Gastrocnemius medialis (tissue), 4 donors: ENCODE measurements at regions not wholly inside any gene's neighbourhood (a gene's known extent, or its start where the extent isn't known, plus 50 kb on each side); places are given as distances from the start of the nearest gene placed in this dataset.

Source experiments
- ATAC-seq, 2 donors: fragments of 150-250 bp; one replicate each; pipeline ENCODE4 v1.9.1; 2016
- DNase-seq, 2 donors: peaks; one replicate each; pipeline ENCODE4 v3.0.0-alpha.2; 2019
- H3K27ac ChIP-seq, 4 donors: fragments of 200-600 bp; sonication (generic); 1 replicate in 1 of 4; 2 replicates in 3 of 4; pipeline ENCODE4 v1.5.1; 2016 to 2018; ENCODE audit warnings: mild to moderate bottlenecking in 2 of 4, moderate library complexity in 1 of 4
- H3K27me3 ChIP-seq, 3 donors: fragments of 200-600 bp; sonication (generic) in 2 of 3; 1 replicate in 1 of 3; 2 replicates in 2 of 3; pipeline versions ENCODE4 v1.5.1 to v1.6.0; 2016 to 2019; ENCODE audit warnings: mild to moderate bottlenecking in 1 of 3, moderate library complexity in 1 of 3
- H3K36me3 ChIP-seq, 2 donors: fragments of 200-600 bp; sonication (generic) in 1 of 2; one replicate each; pipeline ENCODE4 v1.5.1; 2017 to 2018
- H3K4me1 ChIP-seq, 2 donors: fragments of 200-600 bp; sonication (generic) in 1 of 2; one replicate each; pipeline ENCODE4 v1.5.1; 2016 to 2017; ENCODE audit warnings: mild to moderate bottlenecking in 2 of 2
- H3K4me3 ChIP-seq, 4 donors: fragments of 200-600 bp; sonication (generic) in 3 of 4; 1 replicate in 1 of 4; 2 replicates in 3 of 4; pipeline ENCODE4 v1.5.1; 2016 to 2019; ENCODE audit warnings: mild to moderate bottlenecking in 2 of 4
- H3K9me3 ChIP-seq, 3 donors: fragments of 200-600 bp; sonication (generic) in 2 of 3; 1 replicate in 1 of 3; 2 replicates in 2 of 3; pipeline ENCODE4 v1.5.1; 2016 to 2019
- CTCF ChIP-seq, 5 experiments: fragments of 450-650 bp in 3 of 5; fragments of 200-600 bp in 2 of 5; sonication (generic) in 2 of 5; IDR thresholded peaks in 4 of 5; conservative IDR thresholded peaks in 1 of 5; 1 replicate in 4 of 5; 2 replicates in 1 of 5; pipeline ENCODE4 v1.5.1; 2016 to 2019; ENCODE audit warnings: antibody characterized with exemption in 5 of 5, mild to moderate bottlenecking in 3 of 5, moderate library complexity in 3 of 5
- POLR2A ChIP-seq, 2 donors: fragments of 450-650 bp; IDR thresholded peaks; one replicate each; pipeline ENCODE4 v1.6.1; 2017; ENCODE audit warnings: antibody characterized with exemption in 2 of 2, mild to moderate bottlenecking in 2 of 2, moderate library complexity in 2 of 2
- in situ Hi-C, 4 donors: fragments of 200-750 bp; cut with MboI; loops; one replicate each; pipeline versions ENCODE4 v1.15.0 to v1.8.0; 2017; ENCODE audit warnings: low sequenced_read_pairs in 4 of 4
- intact Hi-C: fragments of 100-400 bp; cut with DNase I; formaldehyde crosslinking; loops from one replicate; pipeline ENCODE4 v1.15.1; 2023; ENCODE audit warnings: low total_unique reads

- intact Hi-C loops (no loop called here), in situ Hi-C loops (no loop called here)
- ATAC-seq (no peak), DNase-seq (no peak)
- Histone ChIP-seq H3K4me1 (no peaks in the 10 kb centered on the region), H3K27ac (no peak overlapping the region), H3K4me3 (no peak overlapping the region), H3K9me3 (no peaks in the 10 kb centered on the region), H3K36me3 (no peaks in the 10 kb centered on the region), H3K27me3 (no peaks in the 10 kb centered on the region)
- no peak for TF ChIP-seq POLR2A (IDR thresholded peaks at IDR 0.05)
- TF ChIP-seq CTCF (IDR thresholded peaks at IDR 0.05 in 4 of 5, conservative IDR thresholded peaks at IDR 0.05 in 1 of 5): no peak
Measured at GRCh38 chr3:103600844-103601243, 1166.0 kb downstream of the ZPLD1 start.

- DNase-seq (no peak), ATAC-seq (no peak)
- Histone ChIP-seq H3K27ac (no peak overlapping the region), H3K9me3 (no peaks in the 10 kb centered on the region), H3K27me3 (no peaks in the 10 kb centered on the region), H3K4me3 (no peak overlapping the region), H3K4me1 (no peaks in the 10 kb centered on the region), H3K36me3 (no peaks in the 10 kb centered on the region)
- TF ChIP-seq CTCF (IDR thresholded peaks at IDR 0.05 in 4 of 5, conservative IDR thresholded peaks at IDR 0.05 in 1 of 5) (no peak), POLR2A (IDR thresholded peaks at IDR 0.05) (no peak)
- in situ Hi-C loops: no loop called here
- intact Hi-C loops: no loop called here
Measured at GRCh38 chr3:103601666-103602065, 1166.9 kb downstream of the ZPLD1 start.

GRCh38 chr3:103609472-103609871, 1174.7 kb downstream of the ZPLD1 start:
- ATAC-seq: no peak
- H3K4me3 ChIP-seq: no peak overlapping the region
- DNase-seq: no peak
- H3K27ac ChIP-seq: no peak overlapping the region
- TF ChIP-seq CTCF (IDR thresholded peaks at IDR 0.05 in 4 of 5, conservative IDR thresholded peaks at IDR 0.05 in 1 of 5) (no peak), POLR2A (IDR thresholded peaks at IDR 0.05) (no peak)
- intact Hi-C loops (no loop called here), in situ Hi-C loops (no loop called here)
- H3K4me1 ChIP-seq: no peaks in the 10 kb centered on the region
- H3K36me3 ChIP-seq: no peaks in the 10 kb centered on the region
- H3K9me3 ChIP-seq: no peaks in the 10 kb centered on the region
- no peaks in the 10 kb centered on the region for H3K27me3 ChIP-seq

- DNase-seq (no peak), ATAC-seq (no peak)
- in situ Hi-C loops (no loop called here), intact Hi-C loops (no loop called here)
- H3K27me3 ChIP-seq: no peaks in the 10 kb centered on the region
- no peaks in the 10 kb centered on the region for H3K36me3 ChIP-seq
- no peak overlapping the region for H3K4me3 ChIP-seq
- H3K9me3 ChIP-seq: no peaks in the 10 kb centered on the region
- H3K27ac ChIP-seq: no peak overlapping the region
- no peaks in the 10 kb centered on the region for H3K4me1 ChIP-seq
- no peak for TF ChIP-seq CTCF (IDR thresholded peaks at IDR 0.05 in 4 of 5, conservative IDR thresholded peaks at IDR 0.05 in 1 of 5)
- TF ChIP-seq POLR2A (IDR thresholded peaks at IDR 0.05): no peak
Measured at GRCh38 chr3:103613397-103614156, 1178.8 kb downstream of the ZPLD1 start.

GRCh38 chr3:103614719-103615118, 1179.9 kb downstream of the ZPLD1 start:
- Histone ChIP-seq H3K4me1 (no peaks in the 10 kb centered on the region), H3K27me3 (no peaks in the 10 kb centered on the region), H3K9me3 (no peaks in the 10 kb centered on the region), H3K27ac (no peak overlapping the region), H3K36me3 (no peaks in the 10 kb centered on the region), H3K4me3 (no peak overlapping the region)
- intact Hi-C loops: no loop called here
- no peak for ATAC-seq
- TF ChIP-seq POLR2A (IDR thresholded peaks at IDR 0.05) (no peak), CTCF (IDR thresholded peaks at IDR 0.05 in 4 of 5, conservative IDR thresholded peaks at IDR 0.05 in 1 of 5) (no peak)
- in situ Hi-C loops: no loop called here
- DNase-seq: no peak
